HG02588 (cell line): ENCODE measurements at regions not wholly inside any gene's neighbourhood (a gene's known extent, or its start where the extent isn't known, plus 50 kb on each side); places are given as distances from the start of the nearest gene placed in this dataset.

ENCODE experiments used
- ATAC-seq: cut with Tn5 transposase; IDR thresholded peaks from one replicate; pipeline ENCODE4 v1.9.1; 2021; ENCODE audit warnings: mild to moderate bottlenecking, moderate library complexity; ENCODE audit not compliant: unreplicated experiment

GRCh38 chr1:188359315-188359714, 1530.6 kb downstream of the PLA2G4A start:
- no peak for ATAC-seq

DNA sequence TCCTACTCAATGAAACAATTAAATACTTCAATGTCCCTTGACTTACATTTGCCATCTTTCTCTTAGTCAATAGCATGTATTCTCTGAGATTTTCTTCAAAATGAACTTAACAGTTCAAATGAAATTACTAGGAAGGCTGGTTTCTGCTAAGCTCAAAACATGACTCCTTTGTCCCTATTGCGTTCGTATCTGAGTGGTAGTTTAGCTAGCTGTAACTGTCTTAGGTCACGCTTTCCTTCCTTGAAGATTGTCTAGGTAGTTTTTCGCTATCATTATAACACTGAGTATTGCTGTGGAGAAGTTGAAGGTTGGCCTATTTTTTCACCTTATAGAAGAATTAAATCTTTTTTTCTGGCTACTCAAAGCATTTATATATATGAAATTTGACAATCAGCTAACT, 1535.2 kb downstream of the PLA2G4A start:
- no peak for ATAC-seq

DNA sequence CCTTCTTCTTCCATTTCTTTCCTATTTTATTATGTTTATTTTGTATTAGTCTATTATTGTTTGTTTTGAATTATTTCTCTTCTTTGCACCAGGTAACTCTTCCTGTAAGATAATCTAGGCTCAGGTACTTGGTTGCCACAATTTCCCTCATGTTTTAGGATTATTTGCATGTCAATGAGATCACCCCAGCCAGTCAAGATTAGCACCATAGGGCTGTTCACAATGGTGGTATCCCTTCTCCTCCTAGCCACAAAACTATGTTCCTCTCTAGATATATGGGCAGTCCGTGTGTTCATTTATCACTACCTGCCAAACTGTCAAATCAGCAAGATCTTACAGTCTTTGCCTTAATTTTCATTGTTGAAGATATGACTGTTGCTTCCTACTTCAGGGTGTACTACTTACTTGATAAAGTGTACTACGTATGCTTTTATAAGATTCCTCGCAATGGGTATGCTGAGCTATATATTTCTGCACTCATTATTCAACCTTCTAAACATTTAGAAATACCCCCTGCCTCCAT, 1536.2 kb downstream of the PLA2G4A start:
- ATAC-seq, result no peak

DNA sequence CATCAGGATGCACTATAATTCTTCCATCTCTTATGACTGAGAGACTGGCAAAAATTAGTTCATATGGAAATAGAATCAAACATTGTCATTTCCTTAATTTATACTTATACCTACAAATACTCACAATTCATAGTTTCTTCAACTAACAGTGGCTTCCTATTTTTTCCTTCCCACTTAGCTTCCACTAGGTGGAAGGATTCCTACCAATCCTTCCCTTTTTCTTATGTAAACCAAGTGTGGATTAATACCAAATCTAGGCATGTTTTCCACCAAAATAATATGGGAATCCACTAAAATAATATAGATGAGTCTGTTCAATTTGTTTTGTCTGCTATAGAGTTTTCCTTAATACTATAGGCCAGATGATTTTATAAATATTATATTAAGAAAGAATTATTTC, 1537.1 kb downstream of the PLA2G4A start:
- ATAC-seq, result no peak

GRCh38 chr1:188367661-188368060, 1538.9 kb downstream of the PLA2G4A start:
- ATAC-seq, result no peak

- no peak for ATAC-seq
These were observed 1542.6 kb downstream of the PLA2G4A start for GRCh38 chr1:188371295-188371806.

DNA sequence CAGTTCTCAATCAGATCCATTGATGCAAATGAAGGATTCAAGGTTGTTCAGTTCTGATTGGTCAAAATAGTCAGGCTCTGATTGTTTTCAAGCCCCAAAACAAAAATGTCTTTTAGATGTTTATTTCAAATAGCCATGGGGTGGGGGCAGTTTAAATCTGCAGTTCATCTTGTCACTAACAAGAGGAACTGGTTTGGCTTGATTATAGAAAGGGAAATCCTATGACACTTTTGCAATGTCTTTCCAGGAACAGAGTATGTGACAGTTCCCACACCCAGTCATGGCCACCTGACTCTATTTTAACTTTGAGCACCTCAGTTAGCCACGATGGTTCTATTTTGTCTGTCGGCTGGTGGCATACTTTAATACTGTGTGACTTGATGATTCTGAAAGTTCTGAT, 1544.1 kb downstream of the PLA2G4A start:
- no peak for ATAC-seq

DNA sequence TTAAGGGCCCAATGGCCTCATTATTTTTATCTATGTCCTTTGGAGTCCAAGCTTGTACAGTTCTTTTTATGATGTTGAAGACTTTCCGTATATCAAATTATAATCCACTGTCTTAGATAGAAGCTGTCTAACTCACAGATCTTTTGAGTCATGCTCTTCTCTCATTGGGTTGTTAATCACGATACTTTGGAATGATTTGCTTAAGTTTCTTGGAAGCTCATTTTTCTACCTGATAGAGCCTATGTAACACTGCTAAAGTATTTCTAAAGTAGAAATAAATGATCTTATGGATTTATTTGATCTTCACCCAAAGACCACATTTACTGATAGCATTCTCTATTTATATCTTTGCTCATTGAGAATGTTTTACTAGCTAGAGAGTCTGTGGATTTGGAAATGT, 1554.1 kb downstream of the PLA2G4A start:
- no peak for ATAC-seq

GRCh38 chr1:188386161-188386560, 1557.4 kb downstream of the PLA2G4A start:
- no peak for ATAC-seq

GRCh38 chr1:188386666-188387065, 1557.9 kb downstream of the PLA2G4A start:
- no peak for ATAC-seq

DNA sequence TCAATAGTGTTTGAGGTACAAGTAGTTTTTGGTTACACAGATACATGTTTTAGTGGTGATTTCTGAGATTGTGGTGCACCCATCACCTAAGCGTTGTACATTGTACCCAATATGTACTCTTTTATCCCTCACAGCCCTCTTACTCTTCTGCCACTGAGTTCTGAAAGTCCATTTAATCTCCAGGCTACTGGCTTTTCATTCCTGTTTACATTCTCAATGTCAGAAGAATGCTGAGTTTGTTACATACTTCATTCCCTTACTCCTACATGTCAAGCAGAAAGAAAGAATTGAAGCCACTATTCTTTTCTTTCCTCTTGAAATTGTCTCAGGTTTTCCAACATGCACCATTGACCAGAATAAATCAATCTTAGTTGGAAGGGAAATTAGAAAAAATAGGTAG, 1565.9 kb downstream of the PLA2G4A start:
- ATAC-seq, result no peak

GRCh38 chr1:188397521-188397920, 1568.8 kb downstream of the PLA2G4A start:
- no peak for ATAC-seq

- no peak for ATAC-seq
These were observed 1574.2 kb downstream of the PLA2G4A start for GRCh38 chr1:188402986-188403385.

DNA sequence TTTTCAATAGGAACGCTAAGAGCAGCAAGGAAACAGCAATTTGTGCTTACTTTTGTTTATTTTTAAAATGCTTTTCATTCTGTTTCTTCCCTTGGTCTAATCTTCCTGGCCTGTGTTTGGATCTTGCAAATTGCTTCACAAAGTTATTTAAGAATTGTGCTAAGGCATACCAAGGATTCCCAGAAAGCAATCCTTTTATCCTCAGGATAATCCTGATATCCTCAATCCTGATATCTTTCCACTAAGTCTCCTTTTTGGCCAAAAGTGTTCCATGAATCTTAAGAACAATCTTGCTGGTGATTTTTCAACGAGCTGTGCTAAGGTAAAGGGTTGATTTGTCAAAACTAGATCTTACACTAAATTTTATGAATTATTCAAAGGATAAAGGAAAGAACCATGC, 1577.9 kb downstream of the PLA2G4A start:
- ATAC-seq, result no peak

- ATAC-seq, result no peak
These were observed 1591.4 kb downstream of the PLA2G4A start for GRCh38 chr1:188420177-188420576.

- ATAC-seq, result no peak
These were observed 1594.3 kb downstream of the PLA2G4A start for GRCh38 chr1:188423073-188423472.

- no peak for ATAC-seq
These were observed 1595.4 kb downstream of the PLA2G4A start for GRCh38 chr1:188424176-188424575.

- no peak for ATAC-seq
These were observed 1596.9 kb downstream of the PLA2G4A start for GRCh38 chr1:188425687-188426086.

DNA sequence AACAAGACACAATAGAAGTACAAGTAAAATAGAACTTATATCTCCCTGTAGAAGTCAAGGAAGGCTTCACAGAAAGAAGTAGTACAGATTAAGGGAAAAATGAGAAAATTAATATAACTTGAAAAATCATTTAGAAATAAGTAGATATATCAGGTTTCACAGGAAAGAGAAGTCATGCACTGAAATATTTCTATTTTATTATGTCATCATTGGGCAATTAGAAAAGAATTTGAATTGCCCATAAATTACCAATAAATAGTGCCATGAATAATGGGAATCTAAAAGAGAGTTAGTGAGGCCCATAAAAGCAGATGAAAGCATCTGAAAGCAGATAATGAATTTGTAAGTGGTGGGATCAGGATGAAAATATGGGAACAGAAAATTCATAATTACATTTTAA, 1597.8 kb downstream of the PLA2G4A start:
- no peak for ATAC-seq

DNA sequence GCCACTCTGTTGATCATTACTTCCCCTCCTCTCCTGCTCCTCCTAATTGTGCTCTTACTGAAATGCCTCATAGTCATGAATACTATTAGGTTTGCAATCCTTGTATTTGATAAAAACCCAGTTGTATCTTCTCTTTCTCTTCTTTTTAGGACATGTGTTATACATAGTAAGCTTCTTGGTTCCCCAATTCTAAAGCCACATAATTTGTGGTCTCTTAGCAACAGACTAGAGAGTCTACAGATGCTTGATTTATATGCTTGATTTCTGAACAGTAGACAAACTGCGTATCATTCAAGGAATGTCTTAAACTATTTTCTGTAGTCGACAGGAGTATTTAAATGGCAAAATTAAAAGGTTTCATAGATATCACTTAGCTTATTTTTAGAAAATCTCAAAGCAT, 1598.9 kb downstream of the PLA2G4A start:
- ATAC-seq, result no peak

- no peak for ATAC-seq
These were observed 1600.6 kb downstream of the PLA2G4A start for GRCh38 chr1:188429386-188429785.

DNA sequence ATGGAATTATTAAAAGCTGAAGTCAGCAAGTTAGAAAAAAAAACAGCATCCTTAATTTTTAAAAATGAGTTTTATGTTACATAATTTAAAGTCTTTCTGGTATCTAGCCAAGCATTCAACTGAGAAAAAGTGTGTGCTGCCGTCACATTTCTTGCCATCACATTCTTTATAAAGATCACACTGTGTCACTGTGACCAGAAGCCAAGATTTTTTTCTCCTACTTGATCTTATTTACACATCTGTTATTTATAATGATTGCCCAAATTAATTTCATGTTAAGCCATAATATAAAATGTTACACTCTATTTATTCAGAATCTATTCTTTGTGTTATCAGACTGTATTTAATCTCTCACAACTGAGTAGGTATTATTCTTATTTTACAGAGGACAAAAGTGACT, 1603.7 kb downstream of the PLA2G4A start:
- ATAC-seq, result no peak

DNA sequence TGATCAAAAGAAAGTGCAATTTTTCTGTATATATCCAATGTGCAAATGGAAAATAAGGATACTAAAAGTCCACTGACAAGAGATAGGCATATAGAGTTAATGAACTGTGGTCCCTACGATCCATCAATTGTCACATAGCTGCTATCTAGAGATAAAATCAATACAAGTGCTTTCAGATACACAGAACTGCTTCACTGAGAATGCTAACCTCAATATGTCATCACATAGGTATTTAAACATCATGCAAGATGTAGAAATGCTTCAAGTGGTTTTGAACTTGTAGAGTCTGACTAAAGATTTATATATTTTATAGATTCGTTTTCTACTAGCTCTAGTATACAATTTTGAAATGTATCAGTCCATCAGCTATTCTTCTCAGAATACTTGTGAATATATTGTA, 1604.7 kb downstream of the PLA2G4A start:
- ATAC-seq, result no peak
